Fibroblast of mammary gland (primary cell): ENCODE measurements at regions not wholly inside any gene's neighbourhood (a gene's known extent, or its start where the extent isn't known, plus 50 kb on each side); places are given as distances from the start of the nearest gene placed in this dataset.

Experiments used
- DNase-seq: peaks from one replicate; pipeline ENCODE4 v3.0.0-alpha.2; 2010; ENCODE audit warnings: low read depth
- H3K4me3 ChIP-seq: 2 replicates; pipeline ENCODE4 v1.5.1; 2011; ENCODE audit warnings: low read depth, mild to moderate bottlenecking, low read length, moderate library complexity; ENCODE audit not compliant: control insufficient read depth
- CTCF ChIP-seq: conservative IDR thresholded peaks from 2 replicates; pipeline ENCODE4 v1.5.1; 2011; ENCODE audit warnings: low read depth, low read length, inconsistent platforms; ENCODE audit not compliant: control insufficient read depth, insufficient read depth

- H3K4me3 ChIP-seq, result no peak overlapping the region
- no peak for DNase-seq
- TF ChIP-seq CTCF, result no peak
Observed at GRCh38 chr10:130372222-130372621, 236.0 kb downstream of the GLRX3 start.

GRCh38 chr10:130372866-130373265, 236.7 kb downstream of the GLRX3 start:
- TF ChIP-seq CTCF, result no peak
- DNase-seq, result no peak
- no peak overlapping the region for H3K4me3 ChIP-seq

DNA sequence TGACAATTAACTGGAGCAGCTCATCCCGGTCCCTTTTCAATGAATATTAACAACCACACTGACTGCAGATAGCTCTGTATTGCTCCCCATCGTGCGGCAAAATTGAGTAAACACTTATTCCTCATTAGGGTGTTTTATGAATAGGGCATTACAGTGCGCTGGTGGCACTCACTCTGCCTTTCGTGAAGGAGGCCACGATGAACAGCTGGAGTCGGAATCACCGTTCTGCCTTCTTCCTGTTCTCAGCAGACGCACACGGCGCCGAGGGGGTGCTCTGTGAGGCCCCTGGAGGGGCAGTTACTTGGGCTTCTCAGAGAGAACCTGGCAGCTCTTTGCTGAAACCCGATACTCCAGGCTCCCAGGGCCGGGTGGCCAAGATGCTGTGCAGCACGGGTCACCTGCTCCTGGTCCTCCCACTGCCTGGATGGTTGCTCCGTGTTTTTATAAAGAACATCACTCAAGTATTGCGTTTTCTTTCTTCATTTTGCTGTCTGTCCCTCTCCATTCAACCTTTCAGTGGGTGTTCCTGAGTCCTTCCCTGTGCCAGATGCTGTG, 241.9 kb downstream of the GLRX3 start:
- no peak overlapping the region for H3K4me3 ChIP-seq
- no peak for DNase-seq
- no peak for TF ChIP-seq CTCF

GRCh38 chr10:130378556-130379400, 242.6 kb downstream of the GLRX3 start:
- no peak for DNase-seq
- no peak overlapping the region for H3K4me3 ChIP-seq
- no peak for TF ChIP-seq CTCF

DNA sequence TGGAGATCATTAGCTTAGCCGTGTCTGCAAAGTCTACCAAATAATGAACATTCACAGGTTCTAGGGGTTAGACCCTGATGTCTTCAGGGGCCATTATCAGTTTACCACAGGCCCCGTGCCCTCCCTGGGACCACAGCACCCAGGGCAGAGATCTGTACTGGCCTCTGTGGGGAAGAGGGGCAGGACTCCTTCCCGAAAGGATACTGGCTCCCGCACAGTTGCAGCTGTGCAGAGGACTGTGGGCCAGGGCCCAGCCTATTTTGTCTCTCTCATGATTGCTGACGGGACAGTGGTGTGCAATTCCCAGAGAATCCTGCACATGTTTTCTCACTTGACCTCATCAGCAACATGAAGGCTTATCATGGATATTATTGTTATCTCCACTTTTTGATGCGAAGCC, 243.9 kb downstream of the GLRX3 start:
- no peak for DNase-seq

GRCh38 chr10:130382031-130382430, 245.8 kb downstream of the GLRX3 start:
- H3K4me3 ChIP-seq, result no peak overlapping the region
- DNase-seq, result no peak
- no peak for TF ChIP-seq CTCF

More for the DNA sequence above, 243.9 kb downstream of the GLRX3 start:
- no peak for TF ChIP-seq CTCF
- no peak overlapping the region for H3K4me3 ChIP-seq
